MM.1S (cell line): ENCODE measurements at regions not wholly inside any gene's neighbourhood (a gene's known extent, or its start where the extent isn't known, plus 50 kb on each side); places are given as distances from the start of the nearest gene placed in this dataset.
"Not testable (repeated sequence)": the region's sequence is repeated elsewhere in the genome, so short reads cannot be mapped to it uniquely, and the experiment has no call there.

Experiments
- DNase-seq: peaks from one replicate; pipeline ENCODE4 v3.0.0-alpha.2; 2015
- H2AFZ ChIP-seq: fragments of 300-600 bp; sonication (generic); 2 replicates; pipeline ENCODE4 v1.6.0; 2016; ENCODE audit warnings: antibody characterized with exemption, low read length
- H3F3A ChIP-seq: fragments of 300-600 bp; sonication (generic); 2 replicates; pipeline ENCODE4 v1.6.1; 2016; ENCODE audit warnings: mild to moderate bottlenecking, antibody characterized with exemption, low read length, moderate library complexity, mixed read lengths; ENCODE audit not compliant: insufficient read depth
- H3K27ac ChIP-seq: fragments of 300-600 bp; sonication (generic); 2 replicates; pipeline ENCODE4 v1.5.1; 2016; ENCODE audit warnings: mild to moderate bottlenecking, low read length
- H3K27me3 ChIP-seq: fragments of 300-600 bp; sonication (generic); replicated peaks from 2 replicates; pipeline ENCODE4 v1.6.0; 2016; ENCODE audit warnings: low read length; ENCODE audit not compliant: insufficient read depth
- H3K36me3 ChIP-seq: fragments of 300-600 bp; sonication (generic); replicated peaks from 2 replicates; pipeline ENCODE4 v1.6.1; 2016; ENCODE audit warnings: mild to moderate bottlenecking, low read length, mixed read lengths; ENCODE audit not compliant: insufficient read depth
- H3K4me1 ChIP-seq: fragments of 300-600 bp; sonication (generic); 2 replicates; pipeline ENCODE4 v1.6.1; 2016; ENCODE audit warnings: low read length, mixed read lengths
- H3K4me2 ChIP-seq: fragments of 300-600 bp; sonication (generic); 2 replicates; pipeline ENCODE4 v1.6.0; 2016; ENCODE audit warnings: low read depth, low read length
- H3K4me3 ChIP-seq: fragments of 300-600 bp; sonication (generic); 2 replicates; pipeline ENCODE4 v1.5.1; 2016; ENCODE audit warnings: low read length, mixed read lengths
- H3K79me2 ChIP-seq: fragments of 300-600 bp; sonication (generic); 2 replicates; pipeline ENCODE4 v1.6.1; 2016; ENCODE audit warnings: mixed run types, low read length, mixed read lengths
- H3K9ac ChIP-seq: fragments of 300-600 bp; sonication (generic); 2 replicates; pipeline ENCODE4 v1.6.1; 2016; ENCODE audit warnings: low read length, mixed read lengths
- H3K9me2 ChIP-seq: fragments of 300-600 bp; sonication (generic); replicated peaks from 2 replicates; pipeline ENCODE4 v1.6.1; 2016; ENCODE audit warnings: mild to moderate bottlenecking, low read length, mixed read lengths; ENCODE audit not compliant: insufficient read depth
- H3K9me3 ChIP-seq: fragments of 300-600 bp; sonication (generic); replicated peaks from 2 replicates; pipeline ENCODE4 v1.6.1; 2016; ENCODE audit warnings: mild to moderate bottlenecking, low read length, mixed read lengths; ENCODE audit not compliant: insufficient read depth
- H4K20me1 ChIP-seq: fragments of 300-600 bp; sonication (generic); 2 replicates; pipeline ENCODE4 v1.6.1; 2016; ENCODE audit warnings: mild to moderate bottlenecking, low read length, moderate library complexity, mixed read lengths; ENCODE audit not compliant: insufficient read depth
- EZH2 ChIP-seq: fragments of 300-600 bp; sonication (generic); optimal IDR thresholded peaks from 2 replicates; pipeline ENCODE3; 2017; ENCODE audit warnings: low read depth, mild to moderate bottlenecking, antibody characterized with exemption, low read length, mixed read lengths
- EZH2phosphoT487 ChIP-seq: fragments of 300-600 bp; sonication (generic); IDR thresholded peaks from 2 replicates; pipeline ENCODE4 v1.6.1; 2018; ENCODE audit warnings: antibody characterized with exemption, low read length
- TF ChIP-seq, protein P1 (sequence below): fragments of 300-600 bp; sonication (generic); IDR thresholded peaks from 2 replicates; pipeline ENCODE4 v1.5.1; 2016; ENCODE audit warnings: antibody characterized with exemption, low read length, mixed read lengths

DNA sequence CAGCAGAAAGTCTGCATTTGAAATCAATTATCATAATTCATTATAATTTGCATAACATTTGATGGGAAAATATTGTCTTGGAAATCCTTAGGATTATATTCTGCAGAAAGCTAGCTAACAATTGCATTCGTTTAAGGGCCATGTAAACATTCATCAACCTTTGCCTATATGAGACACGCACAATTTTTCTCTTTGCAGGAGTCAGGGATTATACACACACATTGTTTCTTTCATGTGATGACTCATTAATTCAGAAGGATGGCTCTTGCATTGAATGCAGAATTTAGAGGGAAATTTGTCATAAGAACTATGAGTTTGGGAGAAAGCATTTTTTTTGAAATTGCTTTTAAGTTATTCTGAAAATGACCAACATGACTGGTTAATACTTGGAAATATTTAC, 844.7 kb downstream of the DIPK2A start:
- no peaks in the 10 kb centered on the region for H3K27me3 ChIP-seq
- H3K9me3 ChIP-seq, result no peaks in the 10 kb centered on the region
- H2AFZ ChIP-seq, result no peak overlapping the region
- no peak for DNase-seq
- H3K4me1 ChIP-seq, result no peaks in the 10 kb centered on the region
- H3F3A ChIP-seq, result no peaks in the 10 kb centered on the region
- no peak for TF ChIP-seq EZH2
- TF ChIP-seq, protein P1, sequence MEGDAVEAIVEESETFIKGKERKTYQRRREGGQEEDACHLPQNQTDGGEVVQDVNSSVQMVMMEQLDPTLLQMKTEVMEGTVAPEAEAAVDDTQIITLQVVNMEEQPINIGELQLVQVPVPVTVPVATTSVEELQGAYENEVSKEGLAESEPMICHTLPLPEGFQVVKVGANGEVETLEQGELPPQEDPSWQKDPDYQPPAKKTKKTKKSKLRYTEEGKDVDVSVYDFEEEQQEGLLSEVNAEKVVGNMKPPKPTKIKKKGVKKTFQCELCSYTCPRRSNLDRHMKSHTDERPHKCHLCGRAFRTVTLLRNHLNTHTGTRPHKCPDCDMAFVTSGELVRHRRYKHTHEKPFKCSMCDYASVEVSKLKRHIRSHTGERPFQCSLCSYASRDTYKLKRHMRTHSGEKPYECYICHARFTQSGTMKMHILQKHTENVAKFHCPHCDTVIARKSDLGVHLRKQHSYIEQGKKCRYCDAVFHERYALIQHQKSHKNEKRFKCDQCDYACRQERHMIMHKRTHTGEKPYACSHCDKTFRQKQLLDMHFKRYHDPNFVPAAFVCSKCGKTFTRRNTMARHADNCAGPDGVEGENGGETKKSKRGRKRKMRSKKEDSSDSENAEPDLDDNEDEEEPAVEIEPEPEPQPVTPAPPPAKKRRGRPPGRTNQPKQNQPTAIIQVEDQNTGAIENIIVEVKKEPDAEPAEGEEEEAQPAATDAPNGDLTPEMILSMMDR, result no peak
- no peak for TF ChIP-seq EZH2phosphoT487
- H3K79me2 ChIP-seq, result no peaks in the 10 kb centered on the region
- no peak overlapping the region for H3K27ac ChIP-seq
- H3K9me2 ChIP-seq, result no peaks in the 10 kb centered on the region
- no peak overlapping the region for H3K9ac ChIP-seq
- H3K4me3 ChIP-seq, result no peak overlapping the region
- H3K36me3 ChIP-seq, result no peaks in the 10 kb centered on the region
- H4K20me1 ChIP-seq, result no peaks in the 10 kb centered on the region
- H3K4me2 ChIP-seq, result no peak overlapping the region

DNA sequence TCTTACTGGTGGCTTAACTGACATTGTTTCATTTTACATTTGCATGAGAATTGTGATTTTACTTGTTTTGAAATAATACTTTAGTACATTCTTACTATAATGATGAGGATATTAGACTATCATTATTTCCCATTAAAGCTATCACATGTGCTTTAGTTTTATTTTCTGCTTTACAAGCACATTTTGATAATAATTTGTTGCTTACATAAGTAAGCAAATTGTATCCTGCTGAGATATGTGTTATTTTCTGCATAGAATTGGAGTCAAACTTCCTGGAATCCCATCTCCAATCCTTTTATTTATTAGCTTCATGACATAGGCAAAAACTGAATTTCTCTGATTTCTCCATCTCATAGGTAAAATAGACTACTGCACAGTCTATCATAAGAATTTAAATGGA, 847.4 kb downstream of the DIPK2A start:
- H3K36me3 ChIP-seq, result no peaks in the 10 kb centered on the region
- no peak overlapping the region for H3K4me3 ChIP-seq
- no peak overlapping the region for H3K27ac ChIP-seq
- no peaks in the 10 kb centered on the region for H3K9me3 ChIP-seq
- no peaks in the 10 kb centered on the region for H4K20me1 ChIP-seq
- no peak overlapping the region for H2AFZ ChIP-seq
- no peaks in the 10 kb centered on the region for H3K79me2 ChIP-seq
- no peaks in the 10 kb centered on the region for H3K27me3 ChIP-seq
- no peaks in the 10 kb centered on the region for H3F3A ChIP-seq
- DNase-seq, result no peak
- H3K9ac ChIP-seq, result no peak overlapping the region
- no peaks in the 10 kb centered on the region for H3K9me2 ChIP-seq
- no peaks in the 10 kb centered on the region for H3K4me1 ChIP-seq
- no peak overlapping the region for H3K4me2 ChIP-seq
- TF ChIP-seq EZH2 (no peak), EZH2phosphoT487 (no peak)
- TF ChIP-seq, protein P1, result no peak

DNA sequence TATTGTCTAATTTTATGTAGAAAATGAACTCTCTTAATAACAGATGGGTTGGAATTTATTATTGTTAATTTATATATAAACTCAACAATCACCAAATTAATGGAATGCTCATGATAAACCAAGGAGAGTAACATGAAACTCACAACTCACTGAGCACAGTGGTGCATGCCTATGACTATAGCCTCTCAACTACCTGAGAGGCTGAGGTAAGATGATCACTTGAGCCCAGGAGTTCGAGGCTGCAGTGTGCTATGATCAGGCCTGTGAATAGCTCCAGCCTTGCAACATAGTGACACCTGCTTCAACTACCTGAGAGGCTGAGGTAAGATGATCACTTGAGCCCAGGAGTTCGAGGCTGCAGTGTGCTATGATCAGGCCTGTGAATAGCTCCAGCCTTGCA, 848.6 kb downstream of the DIPK2A start:
- not testable (repeated sequence) for DNase-seq, H3K4me1 ChIP-seq, H3K9me3 ChIP-seq, H3K36me3 ChIP-seq, H3K4me2 ChIP-seq, H4K20me1 ChIP-seq, H3K27ac ChIP-seq, H3F3A ChIP-seq, H2AFZ ChIP-seq, H3K9ac ChIP-seq, H3K79me2 ChIP-seq, H3K9me2 ChIP-seq, H3K27me3 ChIP-seq, H3K4me3 ChIP-seq

DNA sequence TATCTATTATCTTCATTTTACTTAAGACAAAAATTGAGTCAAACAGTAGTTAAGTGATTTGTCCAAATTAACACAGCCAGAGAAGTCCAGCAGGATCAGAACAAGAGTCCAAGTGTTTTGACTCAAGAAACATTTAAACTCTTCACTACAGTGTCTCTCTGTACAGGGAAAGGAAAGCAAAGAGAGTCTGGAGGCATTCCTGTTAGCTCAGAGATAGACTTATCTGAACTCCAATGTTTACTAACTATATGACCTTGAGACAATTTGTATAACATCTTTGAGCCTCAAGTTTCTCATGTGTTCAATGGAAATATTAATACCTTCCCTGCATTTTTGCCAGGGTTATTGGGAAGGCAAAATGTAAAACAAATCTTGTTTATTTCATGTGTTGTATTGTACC, 849.1 kb downstream of the DIPK2A start:
- Histone ChIP-seq H3K9me3 (no peaks in the 10 kb centered on the region), H3K27ac (no peak overlapping the region), H3K4me3 (no peak overlapping the region), H3K27me3 (no peaks in the 10 kb centered on the region), H3K36me3 (no peaks in the 10 kb centered on the region), H4K20me1 (no peaks in the 10 kb centered on the region), H3K4me2 (no peak overlapping the region), H2AFZ (no peak overlapping the region), H3F3A (no peaks in the 10 kb centered on the region), H3K4me1 (no peaks in the 10 kb centered on the region), H3K79me2 (no peaks in the 10 kb centered on the region), H3K9me2 (no peaks in the 10 kb centered on the region), H3K9ac (no peak overlapping the region)
- DNase-seq, result no peak
- TF ChIP-seq EZH2phosphoT487, result no peak
- no peak for TF ChIP-seq EZH2
- TF ChIP-seq, protein P1, result no peak
